ENCODE measurements at regions not wholly inside any gene's neighbourhood (a gene's known extent, or its start where the extent isn't known, plus 50 kb on each side); places are given as distances from the start of the nearest gene placed in this dataset.

- DNase-seq (ENCODE audit: low read depth in 1 of 2, low spot score in 1 of 2), result no peak
These were observed 732.4 kb downstream of the MATN1 start for GRCh38 chr1:29991025-29991424.

DNA sequence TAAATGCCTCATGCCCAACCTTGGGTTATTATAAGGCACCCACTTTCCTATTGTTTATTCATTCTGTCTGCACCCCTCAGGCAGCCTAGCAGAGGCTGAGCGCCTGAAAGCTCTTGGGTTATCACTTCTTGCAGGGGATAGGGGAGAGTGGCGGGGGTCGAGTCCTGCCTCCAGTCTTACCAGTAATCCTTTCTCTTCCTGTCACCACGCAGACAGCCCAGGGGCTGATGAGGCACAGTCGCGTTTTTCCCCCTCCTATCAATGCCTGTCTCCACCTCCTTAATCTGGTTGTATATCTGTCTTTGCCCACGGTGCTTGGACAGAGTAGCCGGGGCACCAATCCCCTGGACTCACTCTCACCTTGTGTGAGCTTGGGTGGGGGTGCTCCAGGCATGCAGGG is 733.1 kb downstream of the MATN1 start:
- DNase-seq (ENCODE audit: low read depth in 1 of 2, low spot score in 1 of 2), result no peak

GRCh38 chr1:29986986-29987385 is 736.4 kb downstream of the MATN1 start:
- DNase-seq (ENCODE audit: low read depth in 1 of 2, low spot score in 1 of 2), result no peak

DNA sequence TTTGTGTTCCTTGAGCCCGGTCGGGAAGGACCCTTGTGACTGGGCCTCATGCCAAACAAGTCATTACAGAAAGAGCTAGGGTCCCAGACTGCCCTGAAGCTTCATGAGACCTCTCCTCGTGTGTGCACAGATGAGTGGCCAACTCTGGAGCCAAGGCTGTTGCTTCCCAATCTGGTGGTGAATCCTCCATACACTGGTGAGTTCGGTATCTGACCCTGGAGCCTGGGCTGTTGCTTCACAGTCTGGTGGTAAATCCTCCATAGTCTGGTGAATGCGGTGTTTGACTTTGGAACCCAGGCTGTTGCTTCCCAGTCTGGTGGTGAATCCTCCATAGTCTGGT is 737.8 kb downstream of the MATN1 start:
- DNase-seq (ENCODE audit: low read depth in 1 of 2, low spot score in 1 of 2), result no peak

DNA sequence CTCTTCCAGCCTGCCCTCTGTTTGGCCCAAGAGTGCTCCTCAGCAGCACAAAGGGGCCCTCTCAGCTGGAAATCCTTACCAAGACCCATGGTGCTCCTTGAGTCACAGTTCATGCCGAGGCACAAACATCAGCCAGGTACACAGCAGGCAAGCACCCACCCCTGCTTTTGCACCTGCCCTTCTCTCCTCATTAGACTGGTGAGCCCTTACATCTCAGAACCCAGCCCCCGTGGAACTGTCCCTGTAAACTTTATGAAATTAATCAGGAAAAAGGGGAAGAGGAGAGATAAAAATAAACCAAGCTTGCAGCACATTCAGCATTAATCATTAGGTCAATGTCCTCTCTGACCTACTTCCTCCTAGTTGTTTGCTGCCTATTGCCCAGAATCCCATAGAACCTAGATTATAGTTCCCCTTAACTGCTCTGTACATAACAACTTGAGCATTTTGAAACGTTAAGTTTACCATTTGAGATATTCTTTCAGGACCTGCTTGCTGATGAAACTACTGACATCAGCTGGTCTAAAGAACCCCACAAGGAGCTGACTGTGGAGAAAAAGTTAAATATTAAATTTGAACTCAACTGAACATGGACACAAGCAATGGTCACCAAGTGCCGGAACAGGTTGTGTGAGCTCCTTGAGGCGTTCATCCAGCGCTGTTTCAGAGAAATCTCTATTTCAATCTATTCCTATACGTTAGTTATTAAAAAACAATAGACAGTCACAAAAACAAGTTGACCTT is 738.4 kb downstream of the MATN1 start:
- DNase-seq (ENCODE audit: low read depth in 1 of 2, low spot score in 1 of 2), result no peak

DNA sequence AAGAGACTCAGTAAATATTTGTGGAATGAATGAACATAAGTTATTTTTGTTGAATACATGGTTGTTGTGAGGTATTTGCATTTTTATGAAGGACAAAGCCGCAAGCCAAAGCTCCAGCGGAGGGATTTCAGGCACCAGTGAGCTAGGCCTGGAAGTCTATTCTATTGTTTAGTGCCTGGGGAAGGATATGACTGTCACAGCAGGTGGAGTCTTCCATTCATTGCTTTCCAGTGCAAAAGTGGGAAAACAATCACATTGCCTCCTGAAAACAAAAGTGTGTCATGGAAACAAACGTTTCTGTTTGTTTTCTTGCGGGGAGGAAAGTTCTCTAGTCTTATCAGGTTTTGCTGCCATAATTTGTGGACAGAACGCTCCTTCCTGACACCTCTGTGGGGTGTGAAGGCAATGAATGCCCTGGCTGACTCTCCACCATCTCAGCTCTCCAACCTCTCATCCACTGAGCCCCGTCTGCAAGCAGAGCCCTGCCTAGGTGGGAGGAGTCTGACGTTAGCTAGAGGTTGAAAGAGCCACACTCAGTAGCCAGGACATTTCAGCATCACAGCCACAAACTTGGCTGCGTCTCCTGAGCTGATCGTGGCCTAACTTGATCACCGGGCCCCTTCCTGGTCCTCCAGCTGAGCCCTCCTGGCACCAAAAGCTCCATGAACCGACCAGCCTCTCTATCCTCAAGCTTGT is 739.1 kb downstream of the MATN1 start:
- no peak for DNase-seq (ENCODE audit: low read depth in 1 of 2, low spot score in 1 of 2)

DNA sequence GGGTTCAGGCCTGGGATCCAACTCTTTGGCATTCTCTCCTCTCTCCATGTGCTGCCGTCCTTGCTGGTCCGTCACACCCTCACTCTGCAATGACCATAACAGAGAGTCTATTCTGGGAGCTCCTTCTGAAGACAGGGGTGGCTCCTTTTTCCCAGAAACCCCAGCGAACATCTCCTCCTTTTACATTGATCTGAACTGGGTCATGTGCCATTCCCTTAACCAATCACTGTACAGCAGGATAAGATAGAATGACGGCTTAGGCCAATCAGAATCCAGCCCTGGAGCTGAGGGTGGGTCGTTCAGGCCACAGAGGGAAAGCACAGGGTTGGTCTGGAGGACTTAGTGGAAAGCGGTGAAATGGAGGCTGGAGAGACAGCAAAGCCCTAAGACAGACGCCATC is 740.1 kb downstream of the MATN1 start:
- DNase-seq (ENCODE audit: low read depth in 1 of 2, low spot score in 1 of 2), result no peak

DNA sequence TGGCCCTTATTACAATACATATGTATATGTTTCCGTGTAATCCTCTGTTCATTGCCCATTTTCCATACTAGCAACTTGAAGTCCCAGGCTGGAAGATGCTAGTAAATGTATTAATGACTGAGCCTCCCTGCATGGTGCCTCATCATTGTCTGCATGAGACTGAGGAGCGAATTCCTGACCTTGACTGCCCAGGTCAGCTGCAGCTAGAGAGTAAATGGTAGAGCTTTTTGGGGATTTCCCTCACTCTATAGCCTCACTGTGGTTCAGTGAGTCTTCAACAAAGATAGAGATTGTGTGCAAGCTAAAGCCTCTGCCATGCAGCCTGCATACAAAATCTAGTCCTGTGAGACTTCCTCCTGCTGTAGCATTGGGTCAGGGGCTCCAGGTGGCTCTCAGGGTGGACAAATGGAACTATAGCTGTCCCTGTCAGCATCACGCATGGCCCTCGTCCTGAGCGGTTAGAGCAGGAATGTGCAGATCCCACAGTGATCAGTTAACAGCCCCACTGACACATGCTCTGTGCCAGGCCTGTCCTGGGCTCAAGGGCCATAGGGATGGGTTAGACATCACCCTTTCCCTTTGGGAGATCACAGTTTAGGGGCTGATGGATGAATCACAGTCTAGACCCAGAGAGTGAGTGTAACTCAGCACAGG is 741.7 kb downstream of the MATN1 start:
- DNase-seq (ENCODE audit: low read depth in 1 of 2, low spot score in 1 of 2), result no peak

DNA sequence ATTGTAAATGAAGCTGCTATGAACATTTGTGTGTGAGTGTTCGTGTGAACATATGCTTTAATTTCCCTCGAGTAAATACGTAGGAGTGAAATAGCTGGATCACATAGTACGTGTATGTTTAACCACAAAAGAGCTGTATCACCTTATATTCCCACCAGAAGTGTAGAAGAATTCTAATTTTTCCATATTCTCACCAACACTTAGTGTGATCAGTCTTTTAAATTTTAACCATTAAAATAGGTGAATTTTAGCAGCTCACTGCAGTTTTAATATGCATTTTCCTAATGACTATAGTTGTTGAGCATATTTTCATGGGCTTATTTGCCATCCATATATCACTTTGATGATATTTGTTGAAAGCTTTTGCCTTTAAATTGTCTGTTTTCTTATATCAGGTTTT is 741.2 kb downstream of the PTPRU start:
- DNase-seq (ENCODE audit: low read depth in 1 of 2, low spot score in 1 of 2), result no peak

DNA sequence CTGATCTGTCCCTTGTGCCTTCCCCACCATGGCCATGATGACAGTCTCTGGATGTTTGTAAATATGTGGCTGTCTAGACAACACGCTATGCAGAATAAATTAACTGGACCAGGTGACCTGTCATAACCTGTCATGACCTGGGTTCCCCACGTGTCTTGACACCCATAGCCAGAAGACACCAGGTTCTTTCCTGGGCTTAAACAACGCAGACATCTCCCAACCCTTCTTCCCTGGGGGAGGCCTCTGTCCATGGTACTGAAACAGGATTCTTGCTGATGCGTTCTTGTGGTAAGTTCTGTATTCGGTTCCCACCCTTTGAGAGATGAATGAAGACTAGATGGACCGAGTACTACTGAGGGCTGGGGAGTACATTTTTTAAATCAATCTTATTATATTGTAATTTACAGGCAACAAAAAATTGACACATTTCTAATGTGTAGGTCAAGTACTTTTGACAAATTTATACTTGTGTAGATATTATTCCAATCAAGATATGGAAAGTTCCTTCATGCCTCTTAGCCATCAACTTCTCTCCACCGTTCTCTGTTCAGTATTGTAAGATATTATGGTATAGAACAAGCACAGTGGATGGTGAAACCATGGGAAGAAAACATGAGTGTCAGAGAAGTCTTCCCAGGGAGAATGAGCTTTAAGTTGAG is 738.8 kb downstream of the PTPRU start:
- DNase-seq (ENCODE audit: low read depth in 1 of 2, low spot score in 1 of 2), result no peak

DNA sequence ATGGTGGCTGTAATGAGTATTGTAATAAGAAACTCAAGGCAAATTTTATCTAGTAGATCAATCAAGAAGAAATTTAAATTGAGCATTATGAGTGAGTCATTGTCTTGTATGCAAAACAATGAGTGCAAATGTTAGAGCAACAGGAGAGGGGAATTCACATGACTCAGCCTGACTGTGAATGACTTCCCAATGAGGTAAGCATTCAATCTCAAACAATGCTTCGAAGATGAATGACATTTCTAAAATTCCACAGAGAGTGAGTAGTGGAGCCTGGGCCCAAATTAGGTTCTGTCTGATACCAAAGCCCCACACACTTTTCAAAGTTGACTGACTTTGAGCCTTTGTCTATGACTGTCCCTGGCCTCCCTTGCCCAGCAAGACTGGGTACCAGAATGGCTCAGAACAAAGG is 738.0 kb downstream of the PTPRU start:
- DNase-seq (ENCODE audit: low read depth in 1 of 2, low spot score in 1 of 2), result no peak

GRCh38 chr1:29973406-29973805 is 737.1 kb downstream of the PTPRU start:
- DNase-seq (ENCODE audit: low read depth in 1 of 2, low spot score in 1 of 2), result no peak

GRCh38 chr1:29972421-29973053 is 736.2 kb downstream of the PTPRU start:
- no peak for DNase-seq (ENCODE audit: low read depth in 1 of 2, low spot score in 1 of 2)

- DNase-seq (ENCODE audit: low read depth in 1 of 2, low spot score in 1 of 2), result no peak
These were observed 735.4 kb downstream of the PTPRU start for GRCh38 chr1:29971703-29972102.

GRCh38 chr1:29970747-29971325 is 734.5 kb downstream of the PTPRU start:
- DNase-seq (ENCODE audit: low read depth in 1 of 2, low spot score in 1 of 2), result no peak

- no peak for DNase-seq (ENCODE audit: low read depth in 1 of 2, low spot score in 1 of 2)
These were observed 733.3 kb downstream of the PTPRU start for GRCh38 chr1:29969576-29969975.

GRCh38 chr1:29967261-29967660 is 730.9 kb downstream of the PTPRU start:
- DNase-seq (ENCODE audit: low read depth in 1 of 2, low spot score in 1 of 2), result no peak

DNA sequence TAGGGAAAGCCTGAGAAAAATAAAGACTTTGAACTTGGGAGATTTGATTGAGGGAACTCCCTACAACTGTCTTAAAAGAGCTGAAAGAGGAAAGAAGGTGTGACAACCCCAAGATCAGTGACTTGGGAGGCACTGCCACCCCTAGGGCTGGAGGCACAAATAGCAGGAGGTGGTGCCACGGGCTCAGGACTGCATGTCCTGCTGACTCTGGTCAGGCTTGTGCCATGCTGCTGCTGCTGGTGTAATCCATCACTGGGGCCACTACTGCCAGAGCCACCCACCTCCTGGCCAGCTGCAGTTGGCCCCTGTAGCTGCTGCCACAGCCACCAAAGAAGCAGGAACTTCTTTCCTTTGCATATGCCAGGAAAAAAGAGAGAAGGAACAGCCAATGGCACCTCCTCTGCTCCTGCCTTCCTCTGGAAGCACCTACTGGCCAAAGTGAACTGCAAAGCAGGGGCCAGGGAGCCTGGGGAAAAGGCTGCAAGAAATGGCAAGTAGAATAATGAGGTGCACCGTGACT is 730.3 kb downstream of the PTPRU start:
- DNase-seq (ENCODE audit: low read depth in 1 of 2, low spot score in 1 of 2), result no peak

- DNase-seq (ENCODE audit: low read depth in 1 of 2, low spot score in 1 of 2), result no peak
These were observed 728.6 kb downstream of the PTPRU start for GRCh38 chr1:29964718-29965533.

GRCh38 chr1:29963946-29964345 is 727.6 kb downstream of the PTPRU start:
- DNase-seq (ENCODE audit: low read depth in 1 of 2, low spot score in 1 of 2), result no peak

All from stimulated activated CD4-positive, alpha-beta T cell treated with anti-CD3 and anti-CD28 coated beads, Interleukin-15, amount 100 ng/mL, for 1 hour (primary cell).